WTC11 (cell line): ENCODE measurements at regions not wholly inside any gene's neighbourhood (a gene's known extent, or its start where the extent isn't known, plus 50 kb on each side); places are given as distances from the start of the nearest gene placed in this dataset.

ENCODE experiments used
- ATAC-seq: fragments of 200-7000 bp; cut with Tn5 transposase; 2 replicates; pipeline ENCODE4 v1.10.0; 2021; ENCODE audit warnings: mild to moderate bottlenecking, moderate library complexity
- CTCF ChIA-PET: fragments of 300-600 bp; sonication (Branson Sonifier 250); formaldehyde crosslinking; loops from one replicate; lab custom pipeline; 2021; ENCODE audit warnings: antibody characterized with exemption; lab: Charles Lee
- POLR2A ChIA-PET: fragments of 350-600 bp; sonication (Branson Sonifier 250); formaldehyde crosslinking; loops from one replicate; lab custom pipeline; 2021; ENCODE audit warnings: antibody characterized with exemption; lab: Charles Lee
- DNase-seq: peaks from one replicate; pipeline ENCODE4 v3.0.0; 2021; ENCODE audit warnings: low spot score
- H3K27ac Mint-ChIP-seq: 2 replicates; pipeline ENCODE4 v1.8.0; 2021; ENCODE audit warnings: mixed read lengths
- H3K27me3 Mint-ChIP-seq: 2 replicates; pipeline ENCODE4 v1.8.0; 2021; ENCODE audit warnings: low read depth, mild to moderate bottlenecking, moderate library complexity, mixed read lengths
- H3K36me3 Mint-ChIP-seq: 2 replicates; pipeline ENCODE4 v1.8.0; 2021; ENCODE audit warnings: mixed read lengths
- H3K4me1 Mint-ChIP-seq: 2 replicates; pipeline ENCODE4 v1.8.0; 2022; ENCODE audit warnings: mixed read lengths
- H3K4me3 Mint-ChIP-seq: 2 replicates; pipeline ENCODE4 v1.8.0; 2021; ENCODE audit warnings: mild to moderate bottlenecking, moderate library complexity, mixed read lengths
- H3K9me3 Mint-ChIP-seq: 2 replicates; pipeline ENCODE4 v1.8.0; 2021; ENCODE audit warnings: mixed read lengths
- AR ChIP-seq: fragments of 250-450 bp; sonication (Bioruptor Pico); IDR thresholded peaks from 2 replicates; pipeline ENCODE4 v1.9.0; 2021; ENCODE audit warnings: mild to moderate bottlenecking
- ATF1 ChIP-seq: sonication (generic); formaldehyde crosslinking; IDR thresholded peaks from 2 replicates; pipeline ENCODE4 v1.8.1; 2023; ENCODE audit warnings: mild to moderate bottlenecking, moderate library complexity, missing genetic modification reagents
- CBFB ChIP-seq: sonication (generic); formaldehyde crosslinking; IDR thresholded peaks from 2 replicates; pipeline ENCODE4 v1.8.1; 2022; ENCODE audit warnings: mild to moderate bottlenecking, low read depth, missing genetic modification reagents
- ELF4 ChIP-seq: sonication (generic); formaldehyde crosslinking; IDR thresholded peaks from 2 replicates; pipeline ENCODE4 v1.8.1; 2022; ENCODE audit warnings: low read depth, mild to moderate bottlenecking, moderate library complexity, missing genetic modification reagents
- GTF2I ChIP-seq: fragments of 250-450 bp; sonication (Bioruptor Pico); conservative IDR thresholded peaks from 2 replicates; pipeline ENCODE4 v1.4.0; 2021; ENCODE audit warnings: mild to moderate bottlenecking
- KAT7 ChIP-seq: sonication (generic); formaldehyde crosslinking; IDR thresholded peaks from 2 replicates; pipeline ENCODE4 v1.8.1; 2023; ENCODE audit warnings: missing genetic modification reagents, mild to moderate bottlenecking, borderline replicate concordance
- MAX ChIP-seq: sonication (generic); formaldehyde crosslinking; IDR thresholded peaks from 2 replicates; pipeline ENCODE4 v1.8.0; 2022; ENCODE audit warnings: mild to moderate bottlenecking, missing genetic modification reagents
- NFATC4 ChIP-seq: fragments of 250-450 bp; sonication (Bioruptor Pico); IDR thresholded peaks from 2 replicates; pipeline ENCODE4 v1.9.0; 2021; ENCODE audit warnings: mild to moderate bottlenecking
- NFYB ChIP-seq: sonication (generic); formaldehyde crosslinking; conservative IDR thresholded peaks from 2 replicates; pipeline ENCODE4 v1.8.0; 2022; ENCODE audit warnings: low read depth, missing genetic modification reagents
- NR2C2 ChIP-seq: sonication (generic); formaldehyde crosslinking; IDR thresholded peaks from 2 replicates; pipeline ENCODE4 v1.8.0; 2022; ENCODE audit warnings: mild to moderate bottlenecking, missing genetic modification reagents
- OVOL2 ChIP-seq: fragments of 250-450 bp; sonication (Bioruptor Pico); IDR thresholded peaks from 2 replicates; pipeline ENCODE4 v1.9.0; 2021; ENCODE audit warnings: mild to moderate bottlenecking, borderline replicate concordance
- PRDM15 ChIP-seq: sonication (generic); formaldehyde crosslinking; IDR thresholded peaks from 2 replicates; pipeline ENCODE4 v1.8.0; 2022; ENCODE audit warnings: missing genetic modification reagents
- SMAD3 ChIP-seq: sonication (generic); formaldehyde crosslinking; IDR thresholded peaks from 2 replicates; pipeline ENCODE4 v1.8.0; 2022; ENCODE audit warnings: missing genetic modification reagents, mild to moderate bottlenecking, borderline replicate concordance
- SMAD4 ChIP-seq: sonication (generic); formaldehyde crosslinking; IDR thresholded peaks from 2 replicates; pipeline ENCODE4 v1.8.0; 2022; ENCODE audit warnings: mild to moderate bottlenecking, missing genetic modification reagents
- SP1 ChIP-seq: sonication (generic); formaldehyde crosslinking; conservative IDR thresholded peaks from 2 replicates; pipeline ENCODE4 v1.8.1; 2022; ENCODE audit warnings: missing genetic modification reagents
- ZBTB21 ChIP-seq: sonication (generic); formaldehyde crosslinking; IDR thresholded peaks from 2 replicates; pipeline ENCODE4 v1.8.1; 2023; ENCODE audit warnings: mild to moderate bottlenecking, missing genetic modification reagents, borderline replicate concordance
- ZMAT4 ChIP-seq: fragments of 250-450 bp; sonication (Bioruptor Pico); IDR thresholded peaks from 2 replicates; pipeline ENCODE4 v1.9.0; 2021; ENCODE audit warnings: mild to moderate bottlenecking
- ZNF219 ChIP-seq: sonication (generic); formaldehyde crosslinking; IDR thresholded peaks from 2 replicates; pipeline ENCODE4 v1.8.0; 2023; ENCODE audit warnings: missing genetic modification reagents, mild to moderate bottlenecking, borderline replicate concordance
- ZNF317 ChIP-seq: sonication (generic); formaldehyde crosslinking; IDR thresholded peaks from 2 replicates; pipeline ENCODE4 v1.8.1; 2023; ENCODE audit warnings: low read depth, mild to moderate bottlenecking, moderate library complexity, missing genetic modification reagents, borderline replicate concordance
- ZNF532 ChIP-seq: fragments of 250-450 bp; sonication (Bioruptor Pico); IDR thresholded peaks from 2 replicates; pipeline ENCODE4 v1.9.0; 2021; ENCODE audit warnings: mild to moderate bottlenecking, borderline replicate concordance

GRCh38 chr13:44017756-44018309 lies 138.1 kb downstream of the LACC1 start:
- no peaks in the 10 kb centered on the region for H3K27me3 Mint-ChIP-seq
- no peak overlapping the region for H3K4me3 Mint-ChIP-seq
- ChIA-PET POLR2A (no interaction called here), CTCF (interaction anchor here (1.1 kb wide), 1 partner anchor 14 kb away, joined by 3 read pairs; no protein-coding TSS in a partner anchor)
- DNase-seq: no peak
- no peak overlapping the region for H3K27ac Mint-ChIP-seq
- H3K9me3 Mint-ChIP-seq: no peaks in the 10 kb centered on the region
- H3K36me3 Mint-ChIP-seq: no peaks in the 10 kb centered on the region
- ATAC-seq: no peak
- TF ChIP-seq MAX (CRISPR knock-in tag) (no peak), SMAD4 (CRISPR knock-in tag) (no peak), NFATC4 (CRISPR knock-in tag) (no peak), ZNF219 (no peak), SMAD3 (CRISPR knock-in tag) (no peak), CBFB (CRISPR knock-in tag) (no peak), PRDM15 (CRISPR knock-in tag) (no peak), ZNF532 (CRISPR knock-in tag) (no peak), ELF4 (CRISPR knock-in tag) (no peak), ZMAT4 (no peak), NFYB (no peak), SP1 (CRISPR knock-in tag) (no peak), ZNF317 (no peak), KAT7 (no peak), NR2C2 (CRISPR knock-in tag) (no peak), GTF2I (CRISPR knock-in tag) (no peak)
- H3K4me1 Mint-ChIP-seq: peaks cover 15% of the 10 kb centered on the region

- TF ChIP-seq ATF1: no peak
- TF ChIP-seq OVOL2 (CRISPR knock-in tag): no peak
- TF ChIP-seq AR: no peak
- no peak for TF ChIP-seq ZBTB21 (CRISPR knock-in tag)
- TF ChIP-seq ZMAT4: no peak
- H3K27ac Mint-ChIP-seq: no peak overlapping the region
- H3K4me1 Mint-ChIP-seq: peaks cover 15% of the 10 kb centered on the region
- POLR2A ChIA-PET: no interaction called here
- no peaks in the 10 kb centered on the region for H3K36me3 Mint-ChIP-seq
- ATAC-seq (no peak), DNase-seq (no peak)
- no peak overlapping the region for H3K4me3 Mint-ChIP-seq
- CTCF ChIA-PET: interaction anchor here (1.3 kb wide), 1 partner anchor 12 kb away, joined by 3 read pairs; no protein-coding TSS in a partner anchor
- no peaks in the 10 kb centered on the region for H3K9me3 Mint-ChIP-seq
- H3K27me3 Mint-ChIP-seq: no peaks in the 10 kb centered on the region
These were observed 139.9 kb downstream of the LACC1 start for GRCh38 chr13:44019651-44020050.
